B cell (primary cell): ENCODE measurements at regions not wholly inside any gene's neighbourhood (a gene's known extent, or its start where the extent isn't known, plus 50 kb on each side); places are given as distances from the start of the nearest gene placed in this dataset.

Experiments
- ATAC-seq: fragments of 200-7000 bp; cut with Tn5 transposase; one replicate; pipeline ENCODE4 v1.10.0; 2021; ENCODE audit warnings: low read depth, mild to moderate bottlenecking, moderate number of reproducible peaks, moderate library complexity
- CTCF ChIA-PET: fragments of 350-600 bp; sonication (Branson Sonifier 250); formaldehyde crosslinking; loops from one replicate; lab custom pipeline; 2021; ENCODE audit warnings: antibody characterized with exemption, inconsistent platforms; lab: Charles Lee
- POLR2A ChIA-PET: fragments of 350-600 bp; sonication (Branson Sonifier 250); formaldehyde crosslinking; loops from one replicate; lab custom pipeline; 2021; ENCODE audit warnings: antibody characterized with exemption; lab: Charles Lee
- DNase-seq: peaks from one replicate; pipeline ENCODE4 v3.0.0; 2013
- H2AFZ ChIP-seq: 2 replicates; pipeline ENCODE4 v1.6.1; 2012; ENCODE audit warnings: mild to moderate bottlenecking, low read depth, low read length; ENCODE audit not compliant: insufficient read depth, poor library complexity, severe bottlenecking
- H3K27ac ChIP-seq, 2 donors: 1 replicate in 1 of 2; 2 replicates in 1 of 2; pipeline ENCODE4 v1.5.1; 2012 to 2013; ENCODE audit warnings: low read length in 2 of 2, mild to moderate bottlenecking in 2 of 2, moderate library complexity in 1 of 2
- H3K27me3 ChIP-seq, 4 experiments: fragments of 200-600 bp in 1 of 4; sonication (generic) in 1 of 4; replicated peaks in 1 of 4; 1 replicate in 2 of 4; 2 replicates in 2 of 4; pipeline versions ENCODE4 v1.6.1 to v1.7.0; 2013 to 2016; ENCODE audit warnings: low read length in 3 of 4, mild to moderate bottlenecking in 2 of 4, mixed read lengths in 1 of 4, moderate library complexity in 1 of 4; ENCODE audit not compliant: insufficient read depth in 4 of 4, control insufficient read depth in 3 of 4; ENCODE audit errors: control extremely low read depth in 1 of 4
- H3K36me3 ChIP-seq, 2 experiments: replicated peaks in 1 of 2; 1 replicate in 1 of 2; 2 replicates in 1 of 2; pipeline versions ENCODE4 v1.6.1 to v1.7.1; 2013; ENCODE audit warnings: low read length in 1 of 2; ENCODE audit not compliant: insufficient read depth in 2 of 2, control insufficient read depth in 1 of 2; ENCODE audit errors: control extremely low read depth in 1 of 2, extremely low read depth in 1 of 2
- H3K4me1 ChIP-seq, 2 donors: fragments of 200-600 bp in 1 of 2; sonication (generic) in 1 of 2; 1 replicate in 1 of 2; 2 replicates in 1 of 2; pipeline versions ENCODE4 v1.5.1 to v1.6.1; 2013 to 2017; ENCODE audit warnings: low read length in 2 of 2; ENCODE audit not compliant: control insufficient read depth in 2 of 2, insufficient read depth in 2 of 2
- H3K4me2 ChIP-seq: replicated peaks from 2 replicates; pipeline ENCODE3; 2012; ENCODE audit warnings: mild to moderate bottlenecking, low read depth, low read length; ENCODE audit not compliant: poor library complexity, severe bottlenecking
- H3K4me3 ChIP-seq, 5 experiments: fragments of 200-600 bp in 1 of 5; sonication (generic) in 1 of 5; 1 replicate in 3 of 5; 2 replicates in 2 of 5; pipeline versions ENCODE4 v1.5.1 to v1.7.0; 2011 to 2016; ENCODE audit warnings: low read length in 4 of 5, mild to moderate bottlenecking in 4 of 5, low read depth in 2 of 5, control low read depth in 1 of 5, moderate library complexity in 1 of 5; ENCODE audit not compliant: insufficient read depth in 1 of 5; ENCODE audit errors: control extremely low read depth in 1 of 5, extremely low read depth in 1 of 5
- H3K79me2 ChIP-seq: fragments of 200-600 bp; sonication (generic); one replicate; pipeline ENCODE4 v1.6.0; 2016; ENCODE audit warnings: low read length; ENCODE audit not compliant: control insufficient read depth, insufficient read depth
- H3K9ac ChIP-seq: fragments of 200-600 bp; sonication (generic); 2 replicates; pipeline ENCODE4 v1.6.1; 2017; ENCODE audit warnings: mild to moderate bottlenecking, low read length, moderate library complexity
- H3K9me3 ChIP-seq, 3 donors: one replicate each; pipeline versions ENCODE4 v1.6.1 to v1.7.1; 2013; ENCODE audit warnings: low read length in 2 of 3; ENCODE audit not compliant: control insufficient read depth in 2 of 3, insufficient read depth in 1 of 3; ENCODE audit errors: control extremely low read depth in 1 of 3
- H4K20me1 ChIP-seq: 2 replicates; pipeline ENCODE4 v1.6.0; 2012; ENCODE audit warnings: mild to moderate bottlenecking, low read length; ENCODE audit not compliant: insufficient read depth, control insufficient read depth, poor library complexity, severe bottlenecking
- H3K27ac Mint-ChIP-seq: one replicate; pipeline ENCODE4 v1.8.0; 2021; ENCODE audit warnings: mixed read lengths
- H3K27me3 Mint-ChIP-seq: one replicate; pipeline ENCODE4 v1.8.0; 2021; ENCODE audit warnings: mixed read lengths
- H3K4me1 Mint-ChIP-seq: one replicate; pipeline ENCODE4 v1.8.0; 2021; ENCODE audit warnings: mixed read lengths
- H3K4me3 Mint-ChIP-seq: one replicate; pipeline ENCODE4 v1.8.0; 2021; ENCODE audit warnings: mixed read lengths
- H3K9me3 Mint-ChIP-seq: one replicate; pipeline ENCODE4 v1.8.0; 2022; ENCODE audit warnings: mixed read lengths; ENCODE audit not compliant: insufficient read depth
- EZH2 ChIP-seq: IDR thresholded peaks from 2 replicates; pipeline ENCODE4 v1.6.1; 2012; ENCODE audit warnings: borderline replicate concordance, low read depth, mild to moderate bottlenecking, moderate library complexity, low read length; ENCODE audit not compliant: insufficient read depth, poor library complexity, severe bottlenecking
- WGBS: methylation state at CpG from one replicate; pipeline ENCODE4 v1.1.5; 2013; ENCODE audit warnings: missing lambda C conversion rate; ENCODE audit not compliant: insufficient coverage; 5-methylcytosine and 5-hydroxymethylcytosine counted together
- intact Hi-C: fragments of 100-400 bp; cut with micrococcal nuclease; formaldehyde crosslinking; loops from one replicate; pipeline ENCODE4 v1.10.0; 2022
- TF ChIP-seq, protein P1 (sequence below): fragments of 200-600 bp; IDR thresholded peaks from one replicate; pipeline ENCODE4 v1.8.0; 2022; ENCODE audit warnings: antibody characterized with exemption, mild to moderate bottlenecking

DNA sequence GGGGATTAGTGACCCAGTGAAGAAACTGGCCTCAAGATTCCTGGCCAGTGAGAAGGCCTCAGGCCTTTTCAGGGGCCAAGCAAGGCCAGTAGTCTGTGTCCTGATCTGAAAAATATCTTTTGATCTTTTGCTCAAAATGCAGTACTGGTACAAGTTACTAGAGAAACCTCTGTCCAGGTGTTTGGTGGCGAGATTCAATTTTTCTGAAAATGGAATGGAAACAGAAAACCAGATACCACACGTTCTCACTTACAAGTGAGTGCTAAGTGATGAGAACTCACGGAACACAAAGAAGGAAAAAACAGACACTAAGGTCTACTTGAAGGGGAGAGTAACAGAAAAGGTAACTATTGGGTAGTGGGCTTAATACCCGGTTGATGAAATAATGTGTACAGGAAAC lies 463.4 kb downstream of the ZIC1 start:
- TF ChIP-seq, protein P1, sequence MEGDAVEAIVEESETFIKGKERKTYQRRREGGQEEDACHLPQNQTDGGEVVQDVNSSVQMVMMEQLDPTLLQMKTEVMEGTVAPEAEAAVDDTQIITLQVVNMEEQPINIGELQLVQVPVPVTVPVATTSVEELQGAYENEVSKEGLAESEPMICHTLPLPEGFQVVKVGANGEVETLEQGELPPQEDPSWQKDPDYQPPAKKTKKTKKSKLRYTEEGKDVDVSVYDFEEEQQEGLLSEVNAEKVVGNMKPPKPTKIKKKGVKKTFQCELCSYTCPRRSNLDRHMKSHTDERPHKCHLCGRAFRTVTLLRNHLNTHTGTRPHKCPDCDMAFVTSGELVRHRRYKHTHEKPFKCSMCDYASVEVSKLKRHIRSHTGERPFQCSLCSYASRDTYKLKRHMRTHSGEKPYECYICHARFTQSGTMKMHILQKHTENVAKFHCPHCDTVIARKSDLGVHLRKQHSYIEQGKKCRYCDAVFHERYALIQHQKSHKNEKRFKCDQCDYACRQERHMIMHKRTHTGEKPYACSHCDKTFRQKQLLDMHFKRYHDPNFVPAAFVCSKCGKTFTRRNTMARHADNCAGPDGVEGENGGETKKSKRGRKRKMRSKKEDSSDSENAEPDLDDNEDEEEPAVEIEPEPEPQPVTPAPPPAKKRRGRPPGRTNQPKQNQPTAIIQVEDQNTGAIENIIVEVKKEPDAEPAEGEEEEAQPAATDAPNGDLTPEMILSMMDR = no peak
- no peak for TF ChIP-seq EZH2
- H3K27ac Mint-ChIP-seq = no peak overlapping the region
- DNase-seq (no peak), ATAC-seq (no peak)
- no CpG with 5 or more reads among the region's 4 CpGs for WGBS
- H3K9me3 Mint-ChIP-seq = peaks cover 2% of the 10 kb centered on the region
- POLR2A ChIA-PET = no interaction called here
- H3K27ac ChIP-seq = no peak overlapping the region
- H3K4me3 ChIP-seq = no peak overlapping the region
- H3K27me3 ChIP-seq = no peaks in the 10 kb centered on the region
- no peaks in the 10 kb centered on the region for H3K79me2 ChIP-seq
- H3K9me3 ChIP-seq = peaks cover 0 to 5% (median 0%) of the 10 kb centered on the region in 3 donors
- H3K27me3 Mint-ChIP-seq = no peaks in the 10 kb centered on the region
- H3K4me3 Mint-ChIP-seq = no peak overlapping the region
- no peaks in the 10 kb centered on the region for H4K20me1 ChIP-seq
- no peak overlapping the region for H3K9ac ChIP-seq
- CTCF ChIA-PET = no interaction called here
- H3K36me3 ChIP-seq = no peaks in the 10 kb centered on the region
- no peak overlapping the region for H2AFZ ChIP-seq
- intact Hi-C loops = no loop called here
- H3K4me2 ChIP-seq = no peak overlapping the region
- H3K4me1 Mint-ChIP-seq = no peaks in the 10 kb centered on the region
- no peaks in the 10 kb centered on the region for H3K4me1 ChIP-seq

GRCh38 chr3:147875498-147875897 lies 466.3 kb downstream of the ZIC1 start:
- Histone ChIP-seq H2AFZ (no peak overlapping the region), H3K27me3 (no peaks in the 10 kb centered on the region), H3K36me3 (no peaks in the 10 kb centered on the region), H4K20me1 (no peaks in the 10 kb centered on the region), H3K79me2 (no peaks in the 10 kb centered on the region), H3K9me3 (peaks cover 0 to 5% (median under 1%) of the 10 kb centered on the region in 3 donors), H3K9ac (no peak overlapping the region), H3K4me1 (no peaks in the 10 kb centered on the region), H3K4me3 (no peak overlapping the region), H3K4me2 (no peak overlapping the region), H3K27ac (no peak overlapping the region)
- ATAC-seq = no peak
- no peak for DNase-seq
- no peak overlapping the region for H3K27ac Mint-ChIP-seq
- intact Hi-C loops = no loop called here
- CTCF ChIA-PET = no interaction called here
- WGBS = 60% methylated on average over 1 of the region's 2 CpGs
- no peaks in the 10 kb centered on the region for H3K27me3 Mint-ChIP-seq
- H3K4me1 Mint-ChIP-seq = no peaks in the 10 kb centered on the region
- H3K4me3 Mint-ChIP-seq = no peak overlapping the region
- no peak for TF ChIP-seq EZH2
- TF ChIP-seq, protein P1 = no peak
- peaks cover 2% of the 10 kb centered on the region for H3K9me3 Mint-ChIP-seq
- POLR2A ChIA-PET = no interaction called here
